ENCODE measurements at regions not wholly inside any gene's neighbourhood (a gene's known extent, or its start where the extent isn't known, plus 50 kb on each side); places are given as distances from the start of the nearest gene placed in this dataset.
"Not testable (repeated sequence)": the region's sequence is repeated elsewhere in the genome, so short reads cannot be mapped to it uniquely, and the experiment has no call there.

- TF ChIP-seq POLR2A (IDR thresholded peaks at IDR 0.05; ENCODE audit: low read depth, low read length), result no peak
- DNase-seq (ENCODE audit: insufficient read length, low spot score), result no peak
- no peak for FAIRE-seq
These were observed 278.9 kb downstream of the ZWINT start for GRCh38 chr10:56082169-56082568.

DNA sequence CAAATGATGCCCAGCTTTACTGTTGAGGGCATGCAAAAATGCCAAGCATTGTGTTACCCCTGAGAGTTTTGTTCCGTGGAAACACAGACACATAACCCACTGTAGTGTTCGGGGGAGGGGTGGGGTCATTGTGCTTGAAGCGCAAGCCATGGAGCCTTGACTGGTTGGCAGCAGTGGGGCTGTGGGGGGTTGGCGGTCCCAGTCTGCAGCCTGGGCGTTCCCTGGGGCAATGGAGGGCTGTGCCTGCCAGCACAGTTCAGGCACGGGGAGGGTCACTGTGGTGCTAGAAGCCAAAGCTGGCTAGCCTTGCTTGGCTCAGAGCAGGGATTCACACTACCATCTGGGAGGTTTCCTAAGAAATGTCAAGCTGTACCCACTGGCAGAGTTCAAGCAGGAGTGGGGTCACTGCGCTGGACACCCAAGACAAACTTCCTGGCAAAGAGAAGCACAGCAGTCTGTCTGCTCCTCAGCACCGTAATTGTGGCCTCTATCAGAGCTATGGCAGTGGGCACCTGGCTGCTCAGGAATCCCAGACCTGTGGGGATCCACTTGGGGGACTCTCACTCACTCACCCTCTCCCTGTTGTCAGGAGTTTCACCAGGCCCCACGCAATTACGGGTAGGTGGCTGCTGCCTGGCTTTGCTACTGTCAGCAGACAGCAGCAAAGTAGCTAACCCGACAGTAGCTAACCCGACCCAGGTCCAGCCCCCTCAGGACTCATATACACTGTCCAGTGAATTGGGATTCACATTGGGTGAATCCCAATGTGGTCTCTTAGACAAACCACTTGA is 292.4 kb downstream of the ZWINT start:
- FAIRE-seq (no peak), DNase-seq (ENCODE audit: insufficient read length, low spot score) (no peak)
- no peak for TF ChIP-seq POLR2A (IDR thresholded peaks at IDR 0.05; ENCODE audit: low read depth, low read length)

DNA sequence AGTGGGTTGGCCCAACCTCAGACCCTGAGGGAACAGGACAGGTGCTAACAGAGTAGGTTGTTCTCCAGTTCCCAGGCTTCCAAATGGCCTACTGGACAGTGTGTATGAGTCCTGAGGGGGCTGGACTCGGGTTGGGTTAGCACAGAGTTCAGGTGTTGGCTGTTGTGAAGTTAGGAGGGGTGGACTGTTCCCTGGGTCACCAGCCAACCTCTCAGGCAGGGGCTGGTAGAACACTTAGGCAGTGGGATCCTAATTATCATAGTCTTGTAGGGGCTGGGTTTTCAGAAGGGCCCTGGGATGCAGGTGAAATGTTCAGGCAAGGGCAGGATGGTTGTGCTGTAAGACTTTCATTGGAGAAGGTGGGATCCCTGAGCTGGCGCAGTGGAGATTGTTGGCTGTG is 293.0 kb downstream of the ZWINT start:
- no peak for DNase-seq (ENCODE audit: insufficient read length, low spot score)
- FAIRE-seq, result no peak
- TF ChIP-seq POLR2A (IDR thresholded peaks at IDR 0.05; ENCODE audit: low read depth, low read length), result no peak

DNA sequence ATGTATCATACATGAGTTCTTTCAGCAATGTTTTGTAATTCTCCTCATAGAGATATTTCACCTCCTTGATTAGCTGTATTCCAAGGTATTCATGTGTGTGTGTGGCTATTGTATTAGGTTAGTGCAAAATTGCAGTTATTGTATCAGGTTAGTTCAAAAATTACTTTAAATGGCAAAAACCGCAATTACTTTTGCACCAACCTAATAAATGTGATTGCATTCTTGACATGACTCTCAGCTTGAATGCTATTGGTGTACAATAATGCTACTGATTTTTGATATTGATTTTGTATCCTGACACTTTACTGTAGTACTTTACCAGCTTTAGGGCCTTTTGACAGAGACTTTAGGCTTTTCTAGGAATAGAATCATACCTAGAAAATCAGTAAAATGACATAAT is 297.4 kb downstream of the ZWINT start:
- no peak for FAIRE-seq

DNA sequence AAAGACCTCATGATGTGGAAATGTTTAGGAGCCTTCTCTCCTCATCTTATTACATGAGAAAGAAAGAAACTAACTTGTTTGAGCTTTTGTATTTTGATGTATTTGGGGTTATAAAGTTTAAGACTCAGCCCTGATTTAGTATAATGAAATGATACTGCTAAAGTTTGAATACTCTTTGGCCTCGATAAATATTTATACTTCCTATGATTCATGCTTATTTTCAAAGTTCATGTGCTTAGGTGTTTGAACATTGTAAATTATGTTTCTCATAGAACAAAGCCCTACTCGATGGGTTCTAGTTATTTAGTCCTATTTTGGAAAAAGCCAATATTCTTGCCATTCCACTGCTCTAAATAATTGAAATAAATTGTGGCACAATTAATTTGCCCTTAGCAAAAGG is 303.2 kb downstream of the ZWINT start:
- no peak for TF ChIP-seq POLR2A (IDR thresholded peaks at IDR 0.05; ENCODE audit: low read depth, low read length)
- no peak for DNase-seq (ENCODE audit: insufficient read length, low spot score)
- no peak for FAIRE-seq

More for the DNA sequence above, 297.4 kb downstream of the ZWINT start:
- TF ChIP-seq POLR2A (IDR thresholded peaks at IDR 0.05; ENCODE audit: low read depth, low read length), result no peak
- DNase-seq (ENCODE audit: insufficient read length, low spot score), result no peak

- DNase-seq (ENCODE audit: insufficient read length, low spot score) (no peak), FAIRE-seq (peak; percentile 65)
- no peak for TF ChIP-seq POLR2A (IDR thresholded peaks at IDR 0.05; ENCODE audit: low read depth, low read length)
These were observed 325.6 kb downstream of the ZWINT start for GRCh38 chr10:56035489-56035888.

DNA sequence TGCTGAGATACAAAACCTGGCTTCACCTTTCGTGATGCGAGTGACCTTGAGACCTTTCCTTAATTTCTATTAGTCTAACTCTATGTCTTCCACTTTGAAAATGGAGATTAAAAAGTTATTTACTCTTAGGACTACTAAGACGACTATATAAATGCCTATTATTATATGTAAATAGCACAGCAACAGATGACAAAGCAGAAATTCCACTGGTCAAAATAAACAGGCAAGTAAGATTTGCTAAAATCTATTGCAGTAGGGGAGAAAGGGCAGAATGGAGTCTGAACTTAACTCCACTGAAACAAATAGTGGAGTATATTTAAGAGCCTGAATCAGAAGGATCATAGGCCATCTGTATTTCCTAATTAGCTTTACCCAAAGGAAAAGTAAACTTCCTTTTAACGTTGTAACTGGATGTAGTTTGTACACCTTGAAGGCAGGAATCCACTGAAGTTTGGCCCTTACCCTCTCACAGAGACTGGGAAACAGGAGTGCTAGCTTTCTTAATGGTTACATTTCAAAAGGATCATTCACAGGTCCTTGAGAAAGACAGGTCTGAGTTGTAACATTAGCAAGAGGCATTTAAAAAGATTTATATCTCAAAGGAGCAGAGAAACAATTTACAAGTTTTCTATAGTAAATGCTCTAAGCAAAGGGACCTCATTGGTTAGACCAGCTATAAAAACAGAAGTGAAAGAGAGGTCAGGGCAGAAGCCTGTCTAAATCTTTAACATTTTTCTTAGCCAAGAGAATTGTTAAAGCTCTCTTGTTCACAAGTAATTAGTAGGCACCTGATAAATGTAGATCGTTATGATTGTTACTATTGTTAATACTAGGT is 332.5 kb downstream of the ZWINT start:
- FAIRE-seq (no peak), DNase-seq (ENCODE audit: insufficient read length, low spot score) (no peak)
- no peak for TF ChIP-seq POLR2A (IDR thresholded peaks at IDR 0.05; ENCODE audit: low read depth, low read length)

DNA sequence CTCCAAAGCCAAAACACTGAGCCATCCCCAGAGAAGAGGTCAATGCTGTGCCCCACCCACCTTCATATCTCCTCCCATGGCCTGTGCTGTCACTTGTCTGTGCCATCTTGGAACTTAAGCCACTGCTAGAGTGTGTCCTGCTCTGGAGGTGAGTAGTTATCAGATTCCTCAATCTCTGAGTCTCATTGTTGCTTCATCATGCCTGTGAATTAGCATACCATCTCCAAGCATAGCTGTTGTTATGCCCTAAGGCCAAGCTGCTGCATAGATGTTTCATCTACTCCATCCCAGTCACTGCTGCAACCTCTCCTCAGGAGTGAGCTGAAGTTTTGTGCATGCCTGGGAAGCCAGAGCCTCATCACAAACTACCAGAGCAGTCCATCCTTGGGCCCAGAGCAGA is 349.0 kb downstream of the ZWINT start:
- FAIRE-seq, result peak; percentile 15
- no peak for DNase-seq (ENCODE audit: insufficient read length, low spot score)
- TF ChIP-seq POLR2A (IDR thresholded peaks at IDR 0.05; ENCODE audit: low read depth, low read length), result no peak

- FAIRE-seq (no peak), DNase-seq (ENCODE audit: insufficient read length, low spot score) (no peak)
- TF ChIP-seq POLR2A (IDR thresholded peaks at IDR 0.05; ENCODE audit: low read depth, low read length), result no peak
These were observed 357.5 kb downstream of the ZWINT start for GRCh38 chr10:56003555-56003954.

- FAIRE-seq (no peak), DNase-seq (ENCODE audit: insufficient read length, low spot score) (no peak)
- no peak for TF ChIP-seq POLR2A (IDR thresholded peaks at IDR 0.05; ENCODE audit: low read depth, low read length)
These were observed 371.9 kb downstream of the ZWINT start for GRCh38 chr10:55989188-55989587.

GRCh38 chr10:55979203-55979602 is 381.9 kb downstream of the ZWINT start:
- no peak for TF ChIP-seq POLR2A (IDR thresholded peaks at IDR 0.05; ENCODE audit: low read depth, low read length)
- DNase-seq (ENCODE audit: insufficient read length, low spot score), result no peak
- no peak for FAIRE-seq

GRCh38 chr10:55966101-55966500 is 395.0 kb downstream of the ZWINT start:
- FAIRE-seq (peak; percentile 85), DNase-seq (ENCODE audit: insufficient read length, low spot score) (no peak)
- TF ChIP-seq POLR2A (IDR thresholded peaks at IDR 0.05; ENCODE audit: low read depth, low read length), result no peak

- TF ChIP-seq POLR2A (IDR thresholded peaks at IDR 0.05; ENCODE audit: low read depth, low read length), result no peak
- FAIRE-seq, result no peak
- no peak for DNase-seq (ENCODE audit: insufficient read length, low spot score)
These were observed 417.7 kb downstream of the ZWINT start for GRCh38 chr10:55943403-55943802.

DNA sequence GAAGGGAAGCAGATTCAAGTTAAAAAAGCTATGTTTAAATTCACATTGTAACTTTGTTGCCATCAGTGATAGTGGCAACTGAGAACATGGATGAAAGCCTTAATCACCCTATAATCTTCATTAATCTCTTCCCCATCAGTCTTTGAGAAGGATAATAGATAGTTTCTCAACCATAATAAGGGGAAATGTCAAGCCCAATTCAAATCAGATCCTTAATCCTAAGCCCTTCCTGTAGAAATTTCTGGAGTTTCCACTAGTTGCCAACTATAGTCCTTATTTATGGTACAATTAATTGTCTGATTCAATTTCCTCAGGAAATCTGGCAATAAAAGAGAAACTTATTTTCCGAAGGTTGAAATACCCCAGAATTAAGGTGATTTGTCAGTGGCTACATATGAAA is 431.8 kb downstream of the ZWINT start:
- no peak for FAIRE-seq
- DNase-seq (ENCODE audit: insufficient read length, low spot score), result no peak

GRCh38 chr10:55899472-55900147 is 461.4 kb downstream of the ZWINT start:
- FAIRE-seq; DNase-seq (ENCODE audit: insufficient read length, low spot score): not testable (repeated sequence)

More for the DNA sequence above, 431.8 kb downstream of the ZWINT start:
- TF ChIP-seq POLR2A (IDR thresholded peaks at IDR 0.05; ENCODE audit: low read depth, low read length), result no peak

Measured in H54 (cell line).